DOHH2 (cell line): ENCODE measurements at regions not wholly inside any gene's neighbourhood (a gene's known extent, or its start where the extent isn't known, plus 50 kb on each side); places are given as distances from the start of the nearest gene placed in this dataset.

Experiments
- H3F3A ChIP-seq: fragments of 200-600 bp; sonication (generic), shearing (Covaris generic); 2 replicates; pipeline ENCODE4 v1.6.0; 2016; ENCODE audit warnings: antibody characterized with exemption, mild to moderate bottlenecking; ENCODE audit not compliant: control insufficient read depth, insufficient read depth
- H3K27ac ChIP-seq: fragments of 200-600 bp; sonication (generic); 2 replicates; pipeline ENCODE4 v1.5.1; 2014; ENCODE audit warnings: low read depth, mild to moderate bottlenecking, low read length, moderate library complexity
- H3K27me3 ChIP-seq: fragments of 200-600 bp; sonication (generic); 2 replicates; pipeline ENCODE4 v1.6.1; 2014; ENCODE audit warnings: mild to moderate bottlenecking, low read length, mixed read lengths; ENCODE audit not compliant: control insufficient read depth
- H3K36me3 ChIP-seq: fragments of 200-600 bp; sonication (generic); 2 replicates; pipeline ENCODE4 v1.6.1; 2014; ENCODE audit warnings: mild to moderate bottlenecking, low read length, moderate library complexity, mixed read lengths; ENCODE audit not compliant: control insufficient read depth
- H3K4me1 ChIP-seq: fragments of 200-600 bp; sonication (generic); 2 replicates; pipeline ENCODE4 v1.6.1; 2014; ENCODE audit warnings: mild to moderate bottlenecking, low read length, mixed read lengths; ENCODE audit not compliant: control insufficient read depth
- H3K4me2 ChIP-seq: fragments of 200-600 bp; sonication (generic); 2 replicates; pipeline ENCODE4 v1.6.0; 2014; ENCODE audit warnings: mild to moderate bottlenecking, low read length, moderate library complexity
- H3K4me3 ChIP-seq: fragments of 200-600 bp; sonication (generic); 2 replicates; pipeline ENCODE4 v1.5.1; 2014; ENCODE audit warnings: mild to moderate bottlenecking, low read length, mixed read lengths
- H3K79me2 ChIP-seq: fragments of 200-600 bp; sonication (generic); 2 replicates; pipeline ENCODE4 v1.6.1; 2014; ENCODE audit warnings: mild to moderate bottlenecking, low read length, mixed read lengths; ENCODE audit not compliant: control insufficient read depth
- H3K9me2 ChIP-seq: fragments of 200-600 bp; sonication (generic); replicated peaks from 2 replicates; pipeline ENCODE4 v1.6.1; 2014; ENCODE audit warnings: mild to moderate bottlenecking, low read length, mixed read lengths; ENCODE audit not compliant: control insufficient read depth
- H3K9me3 ChIP-seq: fragments of 200-600 bp; sonication (generic); 2 replicates; pipeline ENCODE4 v1.6.1; 2014; ENCODE audit warnings: antibody characterized with exemption, low read length, mixed read lengths; ENCODE audit not compliant: control insufficient read depth, insufficient read depth
- H4K20me1 ChIP-seq: fragments of 200-600 bp; sonication (generic); 2 replicates; pipeline ENCODE4 v1.6.0; 2014; ENCODE audit warnings: low read depth, mild to moderate bottlenecking, antibody characterized with exemption, low read length, moderate library complexity; ENCODE audit not compliant: control insufficient read depth, insufficient read depth
- EZH2phosphoT487 ChIP-seq: fragments of 200-600 bp; sonication (generic); IDR thresholded peaks from 2 replicates; pipeline ENCODE4 v1.6.1; 2017; ENCODE audit warnings: borderline replicate concordance, mild to moderate bottlenecking, antibody characterized with exemption, low read length, moderate library complexity, mixed read lengths
- TF ChIP-seq, protein P1 (sequence below): fragments of 200-600 bp; sonication (generic); IDR thresholded peaks from one replicate; pipeline ENCODE4 v1.5.1; 2014; ENCODE audit warnings: antibody characterized with exemption, mild to moderate bottlenecking, low read depth, low read length; ENCODE audit not compliant: poor library complexity, severe bottlenecking

DNA sequence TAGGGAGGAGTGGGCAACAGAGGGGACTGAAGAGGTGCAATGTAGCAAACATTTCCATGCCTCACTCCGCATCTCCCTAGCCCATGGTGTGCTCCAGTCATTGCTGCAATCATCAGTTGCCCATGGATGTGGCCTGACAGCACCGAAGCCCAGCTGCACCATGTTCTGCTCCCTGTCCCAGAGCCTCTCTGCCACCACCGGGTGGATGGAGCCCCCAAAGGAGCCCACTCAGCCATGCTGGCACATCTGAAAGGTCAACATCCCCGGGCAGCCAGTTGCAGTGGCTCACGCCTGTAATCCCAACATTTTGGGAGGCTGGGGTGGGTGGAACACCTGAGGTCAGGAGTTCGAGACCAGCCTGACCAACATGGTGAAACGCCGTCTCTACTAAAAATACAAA is 336.4 kb upstream of the ZMIZ1 start:
- H3K4me3 ChIP-seq = no peak overlapping the region
- no peaks in the 10 kb centered on the region for H4K20me1 ChIP-seq
- no peaks in the 10 kb centered on the region for H3K36me3 ChIP-seq
- no peaks in the 10 kb centered on the region for H3K9me3 ChIP-seq
- H3F3A ChIP-seq = no peaks in the 10 kb centered on the region
- TF ChIP-seq, protein P1, sequence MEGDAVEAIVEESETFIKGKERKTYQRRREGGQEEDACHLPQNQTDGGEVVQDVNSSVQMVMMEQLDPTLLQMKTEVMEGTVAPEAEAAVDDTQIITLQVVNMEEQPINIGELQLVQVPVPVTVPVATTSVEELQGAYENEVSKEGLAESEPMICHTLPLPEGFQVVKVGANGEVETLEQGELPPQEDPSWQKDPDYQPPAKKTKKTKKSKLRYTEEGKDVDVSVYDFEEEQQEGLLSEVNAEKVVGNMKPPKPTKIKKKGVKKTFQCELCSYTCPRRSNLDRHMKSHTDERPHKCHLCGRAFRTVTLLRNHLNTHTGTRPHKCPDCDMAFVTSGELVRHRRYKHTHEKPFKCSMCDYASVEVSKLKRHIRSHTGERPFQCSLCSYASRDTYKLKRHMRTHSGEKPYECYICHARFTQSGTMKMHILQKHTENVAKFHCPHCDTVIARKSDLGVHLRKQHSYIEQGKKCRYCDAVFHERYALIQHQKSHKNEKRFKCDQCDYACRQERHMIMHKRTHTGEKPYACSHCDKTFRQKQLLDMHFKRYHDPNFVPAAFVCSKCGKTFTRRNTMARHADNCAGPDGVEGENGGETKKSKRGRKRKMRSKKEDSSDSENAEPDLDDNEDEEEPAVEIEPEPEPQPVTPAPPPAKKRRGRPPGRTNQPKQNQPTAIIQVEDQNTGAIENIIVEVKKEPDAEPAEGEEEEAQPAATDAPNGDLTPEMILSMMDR = no peak
- TF ChIP-seq EZH2phosphoT487 = no peak
- H3K27ac ChIP-seq = no peak overlapping the region
- H3K4me1 ChIP-seq = no peaks in the 10 kb centered on the region
- H3K27me3 ChIP-seq = peaks cover 9% of the 10 kb centered on the region
- no peaks in the 10 kb centered on the region for H3K79me2 ChIP-seq
- no peak overlapping the region for H3K4me2 ChIP-seq
- no peaks in the 10 kb centered on the region for H3K9me2 ChIP-seq

DNA sequence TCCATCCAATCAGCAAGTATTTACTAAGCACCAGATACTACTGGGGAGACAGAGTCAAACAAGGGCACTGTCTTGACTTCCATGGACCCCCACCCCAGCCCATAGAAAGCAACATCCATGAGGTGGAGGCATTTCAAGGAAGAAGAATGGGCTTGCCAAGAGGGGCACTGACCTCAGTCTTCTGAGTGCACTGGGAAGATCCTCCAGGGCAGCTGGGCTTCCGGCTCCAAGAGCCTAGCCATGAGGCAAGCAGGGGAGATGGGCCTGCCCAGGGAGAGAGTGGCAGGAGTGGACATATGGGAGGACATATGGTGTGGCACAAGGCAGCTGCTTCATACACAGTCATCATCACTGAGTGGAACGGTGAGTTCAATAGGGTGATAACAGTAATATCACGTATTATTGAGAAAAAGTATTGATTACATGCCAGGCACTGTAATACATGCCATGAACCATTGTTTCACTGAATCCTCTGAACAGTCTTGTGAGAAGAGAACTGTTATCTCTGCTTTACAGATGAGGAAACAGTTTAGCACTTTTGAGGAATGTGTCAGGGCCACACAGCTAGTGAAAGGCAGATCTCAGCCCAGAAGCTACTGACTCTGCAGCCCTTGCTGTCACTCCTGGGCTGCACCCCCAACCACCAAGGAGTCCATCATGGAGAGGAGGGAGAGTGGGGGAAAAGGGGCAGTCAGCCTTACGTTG is 331.7 kb upstream of the ZMIZ1 start:
- H3K4me1 ChIP-seq = no peaks in the 10 kb centered on the region
- H4K20me1 ChIP-seq = no peaks in the 10 kb centered on the region
- H3K27ac ChIP-seq = no peak overlapping the region
- no peaks in the 10 kb centered on the region for H3K9me2 ChIP-seq
- no peaks in the 10 kb centered on the region for H3K27me3 ChIP-seq
- no peaks in the 10 kb centered on the region for H3K9me3 ChIP-seq
- no peaks in the 10 kb centered on the region for H3K36me3 ChIP-seq
- H3K79me2 ChIP-seq = no peaks in the 10 kb centered on the region
- TF ChIP-seq EZH2phosphoT487 = no peak
- TF ChIP-seq, protein P1 = no peak
- H3F3A ChIP-seq = no peaks in the 10 kb centered on the region
- no peak overlapping the region for H3K4me2 ChIP-seq
- no peak overlapping the region for H3K4me3 ChIP-seq

DNA sequence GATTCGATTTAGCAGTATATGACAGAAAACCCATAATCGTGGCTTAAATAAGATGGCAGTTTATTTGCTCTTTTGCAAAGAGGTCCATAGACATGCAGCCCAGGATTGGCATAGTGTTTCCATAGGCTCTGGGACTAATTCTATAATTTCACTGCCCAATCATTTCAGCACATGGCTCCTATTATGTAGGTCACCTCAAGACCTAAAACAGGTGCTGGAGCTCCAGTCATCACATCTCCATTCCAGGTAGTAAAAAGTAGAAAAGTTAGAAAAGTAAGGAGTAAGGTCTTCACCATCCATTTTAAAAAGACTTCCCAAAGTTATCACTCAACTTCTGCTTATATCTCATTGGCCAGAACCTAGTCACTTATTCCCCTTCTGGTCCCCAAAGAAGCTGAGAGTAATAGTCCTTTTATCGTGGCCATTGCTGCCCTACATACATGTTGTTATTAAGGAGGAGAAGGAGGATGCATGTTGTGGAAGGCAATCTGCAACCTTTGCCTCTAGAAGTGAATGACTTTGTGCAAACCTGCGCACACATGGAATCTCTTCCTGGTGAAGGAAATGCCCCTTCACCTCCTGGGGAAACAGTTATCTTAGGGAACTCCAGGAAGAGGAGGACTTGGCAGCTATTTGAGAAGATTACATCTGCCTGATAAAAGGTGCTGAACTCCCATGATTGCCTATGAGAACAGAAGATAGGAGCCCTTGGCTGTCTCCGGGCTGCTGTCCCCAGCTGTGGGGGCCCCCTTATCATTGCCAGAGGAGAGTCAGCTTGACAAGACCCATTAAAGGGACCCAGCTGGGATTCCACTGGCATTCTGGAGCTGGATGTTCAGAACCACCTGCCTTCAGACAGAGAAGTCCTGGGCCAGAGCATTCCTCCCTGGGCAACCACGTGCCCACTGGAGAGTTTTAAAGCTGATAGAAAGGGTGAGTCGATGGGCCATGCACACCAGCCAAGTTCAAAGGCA is 330.6 kb upstream of the ZMIZ1 start:
- no peak overlapping the region for H3K4me3 ChIP-seq
- H3K27ac ChIP-seq = no peak overlapping the region
- H3K36me3 ChIP-seq = no peaks in the 10 kb centered on the region
- no peaks in the 10 kb centered on the region for H4K20me1 ChIP-seq
- H3K4me2 ChIP-seq = no peak overlapping the region
- TF ChIP-seq, protein P1 = no peak
- TF ChIP-seq EZH2phosphoT487 = no peak
- H3K4me1 ChIP-seq = no peaks in the 10 kb centered on the region
- no peaks in the 10 kb centered on the region for H3K9me2 ChIP-seq
- no peaks in the 10 kb centered on the region for H3K27me3 ChIP-seq
- no peaks in the 10 kb centered on the region for H3K79me2 ChIP-seq
- no peaks in the 10 kb centered on the region for H3K9me3 ChIP-seq
- no peaks in the 10 kb centered on the region for H3F3A ChIP-seq
